GM19351 (cell line): ENCODE measurements at regions not wholly inside any gene's neighbourhood (a gene's known extent, or its start where the extent isn't known, plus 50 kb on each side); places are given as distances from the start of the nearest gene placed in this dataset.
"Not testable (repeated sequence)": the region's sequence is repeated elsewhere in the genome, so short reads cannot be mapped to it uniquely, and the experiment has no call there.

Experiments
- ATAC-seq: cut with Tn5 transposase; IDR thresholded peaks from one replicate; pipeline ENCODE4 v1.9.1; 2021; ENCODE audit warnings: mild to moderate bottlenecking, moderate library complexity; ENCODE audit not compliant: unreplicated experiment

DNA sequence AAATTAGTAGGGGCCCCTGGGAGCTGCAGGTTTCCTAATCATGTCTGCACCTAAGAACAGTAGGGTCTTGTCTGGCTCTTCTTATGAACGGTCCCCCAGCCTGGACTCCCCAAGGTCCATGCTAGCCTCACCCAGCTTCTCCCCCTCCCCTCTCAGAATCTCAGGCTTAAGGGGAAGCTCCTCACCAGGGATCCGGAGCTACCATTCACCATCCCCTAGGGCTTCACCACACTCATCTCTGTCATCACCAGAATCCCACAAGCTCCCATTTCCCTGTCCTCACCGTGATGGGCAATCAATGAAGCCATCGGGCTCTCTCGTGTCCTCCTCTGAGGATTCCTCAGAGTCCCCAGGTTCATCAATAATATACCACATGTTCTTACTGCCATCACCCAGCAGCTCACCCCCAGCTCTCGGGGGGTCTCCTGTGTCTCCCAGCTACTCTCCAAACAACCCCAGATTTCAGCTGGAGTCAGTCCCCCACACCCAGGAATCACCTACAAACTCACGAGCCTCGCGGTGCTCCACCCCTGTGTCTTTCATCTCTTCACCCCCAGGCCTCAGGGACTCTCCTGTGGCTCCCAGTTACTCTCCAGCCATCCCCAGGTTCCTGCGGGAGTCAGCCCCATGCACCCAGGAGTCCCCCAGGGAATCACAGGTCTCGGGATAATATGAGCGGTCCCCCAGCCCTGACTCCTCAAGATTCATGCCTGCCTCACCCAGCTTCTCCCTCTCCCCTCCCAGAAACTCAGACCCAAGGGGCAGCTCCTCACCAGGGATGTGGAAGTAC lies 335.6 kb downstream of the CWH43 start:
- ATAC-seq: not testable (repeated sequence)

DNA sequence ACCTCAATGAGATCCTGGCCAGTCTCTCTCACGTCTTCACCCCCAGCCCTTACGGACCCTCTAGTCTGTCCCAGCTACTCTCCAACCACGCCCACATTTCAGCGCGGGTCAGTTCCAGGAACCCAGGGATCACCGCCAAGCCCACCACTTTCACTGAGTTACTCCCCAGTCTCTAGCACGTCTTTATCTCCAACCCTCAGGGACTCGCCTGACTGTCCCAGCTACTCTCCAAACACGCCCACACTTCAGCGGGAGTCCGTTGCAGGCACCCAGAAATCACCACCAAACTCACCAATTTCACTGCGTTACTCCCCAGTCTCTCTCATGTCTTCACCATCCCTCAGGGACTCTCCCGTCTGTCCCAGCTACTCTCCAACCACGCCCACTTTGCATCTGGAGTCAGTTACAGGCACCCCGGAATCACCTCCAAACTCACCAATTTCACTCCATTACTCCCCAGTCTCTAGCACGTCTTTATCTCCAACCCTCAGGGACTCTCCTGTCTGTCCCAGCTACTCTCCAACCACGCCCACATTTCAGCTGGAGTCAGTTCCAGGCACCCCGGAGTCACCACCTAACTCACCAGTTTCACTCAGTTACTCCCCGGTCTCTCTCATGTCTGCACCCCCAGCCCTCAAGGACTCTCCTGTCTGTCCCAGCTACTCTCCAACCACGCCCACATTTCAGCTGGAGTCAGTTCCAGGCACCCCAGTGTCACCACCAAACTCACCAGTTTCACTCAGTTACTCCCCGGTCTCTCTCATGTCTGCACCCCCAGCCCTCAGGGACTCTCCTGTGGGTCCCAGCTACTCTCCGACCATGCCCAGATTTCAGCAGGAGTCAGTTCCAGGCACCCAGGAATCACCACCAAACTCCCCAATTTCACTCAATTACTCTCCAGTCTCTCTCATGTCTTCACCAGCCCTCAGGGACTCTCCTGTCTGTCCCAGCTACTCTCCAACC lies 336.8 kb downstream of the CWH43 start:
- not testable (repeated sequence) for ATAC-seq

DNA sequence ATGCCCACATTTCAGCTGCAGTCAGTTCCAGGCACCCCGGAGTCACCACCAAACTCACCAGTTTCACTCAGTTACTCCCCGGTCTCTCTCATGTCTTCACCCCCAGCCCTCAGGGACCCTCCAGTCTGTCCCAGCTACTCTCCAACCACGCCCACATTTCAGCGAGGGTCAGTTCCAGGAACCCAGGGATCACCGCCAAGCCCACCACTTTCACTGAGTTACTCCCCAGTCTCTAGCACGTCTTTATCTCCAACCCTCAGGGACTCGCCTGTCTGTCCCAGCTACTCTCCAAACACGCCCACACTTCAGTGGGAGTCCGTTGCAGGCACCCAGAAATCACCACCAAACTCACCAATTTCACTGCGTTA lies 337.5 kb downstream of the CWH43 start:
- ATAC-seq: not testable (repeated sequence)
